ENCODE measurements at regions not wholly inside any gene's neighbourhood (a gene's known extent, or its start where the extent isn't known, plus 50 kb on each side); places are given as distances from the start of the nearest gene placed in this dataset.

GRCh38 chr5:30607301-30607894, 586.1 kb upstream of the CDH6 start:
- TF ChIP-seq CTCF (IDR thresholded peaks at IDR 0.05; ENCODE audit: borderline replicate concordance, extremely low read depth, low read length, poor library complexity, severe bottlenecking) = no peak
- no peak for TF ChIP-seq EZH2 (IDR thresholded peaks at IDR 0.05; ENCODE audit: borderline replicate concordance, low read depth, low read length, severe bottlenecking)

Data from DND-41 (cell line).